ENCODE measurements at regions not wholly inside any gene's neighbourhood (a gene's known extent, or its start where the extent isn't known, plus 50 kb on each side); places are given as distances from the start of the nearest gene placed in this dataset.

GRCh38 chr11:15471895-15472799 lies 357.4 kb downstream of the INSC start:
- no peak for TF ChIP-seq POLR2A (IDR thresholded peaks at IDR 0.05)
- TF ChIP-seq CTCF (IDR thresholded peaks at IDR 0.05): no peak

Data from right lobe of liver (tissue), 4 donors.